ENCODE measurements at regions not wholly inside any gene's neighbourhood (a gene's known extent, or its start where the extent isn't known, plus 50 kb on each side); places are given as distances from the start of the nearest gene placed in this dataset.

DNA sequence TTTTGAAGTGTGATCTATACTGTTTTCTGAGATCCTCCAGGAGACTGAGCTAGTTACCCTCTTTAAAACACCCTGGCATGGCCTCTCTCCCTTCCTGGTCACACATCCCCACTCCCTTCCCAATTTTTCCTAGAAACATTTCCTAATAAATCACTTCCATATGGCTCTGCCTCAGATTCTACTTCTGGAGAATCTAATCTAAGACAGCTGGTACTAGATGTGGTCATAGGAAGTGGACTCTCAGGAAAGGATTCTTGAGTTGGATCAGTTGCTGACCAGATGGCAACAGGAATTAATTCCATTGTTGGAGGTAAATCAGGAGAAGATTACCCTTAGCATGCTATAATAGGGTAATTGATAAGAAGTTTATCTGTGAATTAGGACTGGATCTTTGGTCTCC, 310.5 kb downstream of the SATB2 start:
- TF ChIP-seq, protein P1, sequence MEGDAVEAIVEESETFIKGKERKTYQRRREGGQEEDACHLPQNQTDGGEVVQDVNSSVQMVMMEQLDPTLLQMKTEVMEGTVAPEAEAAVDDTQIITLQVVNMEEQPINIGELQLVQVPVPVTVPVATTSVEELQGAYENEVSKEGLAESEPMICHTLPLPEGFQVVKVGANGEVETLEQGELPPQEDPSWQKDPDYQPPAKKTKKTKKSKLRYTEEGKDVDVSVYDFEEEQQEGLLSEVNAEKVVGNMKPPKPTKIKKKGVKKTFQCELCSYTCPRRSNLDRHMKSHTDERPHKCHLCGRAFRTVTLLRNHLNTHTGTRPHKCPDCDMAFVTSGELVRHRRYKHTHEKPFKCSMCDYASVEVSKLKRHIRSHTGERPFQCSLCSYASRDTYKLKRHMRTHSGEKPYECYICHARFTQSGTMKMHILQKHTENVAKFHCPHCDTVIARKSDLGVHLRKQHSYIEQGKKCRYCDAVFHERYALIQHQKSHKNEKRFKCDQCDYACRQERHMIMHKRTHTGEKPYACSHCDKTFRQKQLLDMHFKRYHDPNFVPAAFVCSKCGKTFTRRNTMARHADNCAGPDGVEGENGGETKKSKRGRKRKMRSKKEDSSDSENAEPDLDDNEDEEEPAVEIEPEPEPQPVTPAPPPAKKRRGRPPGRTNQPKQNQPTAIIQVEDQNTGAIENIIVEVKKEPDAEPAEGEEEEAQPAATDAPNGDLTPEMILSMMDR (conservative IDR thresholded peaks at IDR 0.05; ENCODE audit: low read depth, low read length) = no peak
- TF ChIP-seq EZH2 (IDR thresholded peaks at IDR 0.05; ENCODE audit: low read length, unreplicated experiment) = no peak

Measured in PC-3 (cell line).